Activated CD4-positive, alpha-beta memory T cell treated with anti-CD3 and anti-CD28 coated beads for 36 hours (primary cell): ENCODE measurements at regions not wholly inside any gene's neighbourhood (a gene's known extent, or its start where the extent isn't known, plus 50 kb on each side); places are given as distances from the start of the nearest gene placed in this dataset.

Experiments used
- CTCF ChIA-PET: fragments of 350-600 bp; sonication (Branson Sonifier 250); formaldehyde crosslinking; loops from one replicate; lab custom pipeline; 2021; ENCODE audit warnings: antibody characterized with exemption, inconsistent platforms; lab: Charles Lee
- POLR2A ChIA-PET: fragments of 350-600 bp; sonication (Branson Sonifier 250); formaldehyde crosslinking; loops from one replicate; lab custom pipeline; 2021; ENCODE audit warnings: antibody characterized with exemption; lab: Charles Lee
- DNase-seq: peaks from one replicate; pipeline ENCODE4 v3.0.0-alpha.2; 2020
- H3K27ac Mint-ChIP-seq: one replicate; pipeline ENCODE4 v1.8.0; 2021; ENCODE audit warnings: mixed read lengths
- H3K27me3 Mint-ChIP-seq: one replicate; pipeline ENCODE4 v1.8.0; 2021; ENCODE audit warnings: mixed read lengths
- H3K36me3 Mint-ChIP-seq: one replicate; pipeline ENCODE4 v1.8.0; 2021; ENCODE audit warnings: mixed read lengths
- H3K4me1 Mint-ChIP-seq: one replicate; pipeline ENCODE4 v1.8.0; 2021; ENCODE audit warnings: low read depth, mixed read lengths
- H3K4me3 Mint-ChIP-seq: one replicate; pipeline ENCODE4 v1.8.0; 2021; ENCODE audit warnings: mild to moderate bottlenecking, mixed read lengths
- H3K9me3 Mint-ChIP-seq: one replicate; pipeline ENCODE4 v1.8.0; 2021; ENCODE audit warnings: mixed read lengths
- intact Hi-C: fragments of 100-400 bp; cut with micrococcal nuclease; formaldehyde crosslinking; loops from one replicate; pipeline ENCODE4 v1.15.1; 2023

DNA sequence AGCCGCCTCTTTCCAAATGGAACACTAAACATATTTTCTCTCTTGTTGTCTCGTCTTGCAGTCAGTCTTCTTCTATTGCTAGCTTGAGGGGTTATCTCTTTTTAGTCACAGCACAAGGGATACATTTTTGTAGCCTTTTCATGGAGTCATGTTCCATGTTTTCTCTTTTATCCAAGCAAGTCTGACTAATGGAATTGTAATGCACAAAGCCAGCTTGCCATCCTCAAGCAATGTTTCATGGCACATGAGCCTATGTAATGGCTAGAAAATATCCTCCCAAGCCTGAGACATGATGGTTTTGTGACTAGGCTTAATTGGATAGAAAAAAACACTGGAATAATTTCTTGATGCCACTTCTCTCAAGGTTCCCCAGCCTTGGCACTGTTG, 414.6 kb upstream of the GOT2 start:
- DNase-seq: no peak
- H3K36me3 Mint-ChIP-seq: no peaks in the 10 kb centered on the region
- no peaks in the 10 kb centered on the region for H3K4me1 Mint-ChIP-seq
- POLR2A ChIA-PET: no interaction called here
- no peaks in the 10 kb centered on the region for H3K27me3 Mint-ChIP-seq
- no peak overlapping the region for H3K27ac Mint-ChIP-seq
- intact Hi-C loops: no loop called here
- no peak overlapping the region for H3K4me3 Mint-ChIP-seq
- CTCF ChIA-PET: no interaction called here
- H3K9me3 Mint-ChIP-seq: no peaks in the 10 kb centered on the region

- CTCF ChIA-PET: interaction anchor here (0.7 kb wide), 1 partner anchor 148 kb away, joined by 3 read pairs; no protein-coding TSS in a partner anchor
- no peaks in the 10 kb centered on the region for H3K27me3 Mint-ChIP-seq
- no peaks in the 10 kb centered on the region for H3K9me3 Mint-ChIP-seq
- no peak for DNase-seq
- no peak overlapping the region for H3K4me3 Mint-ChIP-seq
- POLR2A ChIA-PET: no interaction called here
- no peaks in the 10 kb centered on the region for H3K4me1 Mint-ChIP-seq
- H3K27ac Mint-ChIP-seq: no peak overlapping the region
- intact Hi-C loops: no loop called here
- H3K36me3 Mint-ChIP-seq: no peaks in the 10 kb centered on the region
Measured at GRCh38 chr16:59148056-59148768, 414.1 kb upstream of the GOT2 start.

- H3K27me3 Mint-ChIP-seq: no peaks in the 10 kb centered on the region
- no peaks in the 10 kb centered on the region for H3K36me3 Mint-ChIP-seq
- ChIA-PET POLR2A (no interaction called here), CTCF (no interaction called here)
- H3K9me3 Mint-ChIP-seq: peaks cover under 1% of the 10 kb centered on the region
- no peak overlapping the region for H3K4me3 Mint-ChIP-seq
- H3K27ac Mint-ChIP-seq: no peak overlapping the region
- no peaks in the 10 kb centered on the region for H3K4me1 Mint-ChIP-seq
- no peak for DNase-seq
- intact Hi-C loops: no loop called here
Measured at GRCh38 chr16:59146140-59146539, 412.0 kb upstream of the GOT2 start.

GRCh38 chr16:59144841-59145240, 410.7 kb upstream of the GOT2 start:
- Mint-ChIP-seq H3K4me3 (no peak overlapping the region), H3K36me3 (no peaks in the 10 kb centered on the region), H3K9me3 (peaks cover 11% of the 10 kb centered on the region), H3K27ac (no peak overlapping the region), H3K27me3 (no peaks in the 10 kb centered on the region), H3K4me1 (no peaks in the 10 kb centered on the region)
- POLR2A ChIA-PET: no interaction called here
- CTCF ChIA-PET: no interaction called here
- intact Hi-C loops: no loop called here
- no peak for DNase-seq

DNA sequence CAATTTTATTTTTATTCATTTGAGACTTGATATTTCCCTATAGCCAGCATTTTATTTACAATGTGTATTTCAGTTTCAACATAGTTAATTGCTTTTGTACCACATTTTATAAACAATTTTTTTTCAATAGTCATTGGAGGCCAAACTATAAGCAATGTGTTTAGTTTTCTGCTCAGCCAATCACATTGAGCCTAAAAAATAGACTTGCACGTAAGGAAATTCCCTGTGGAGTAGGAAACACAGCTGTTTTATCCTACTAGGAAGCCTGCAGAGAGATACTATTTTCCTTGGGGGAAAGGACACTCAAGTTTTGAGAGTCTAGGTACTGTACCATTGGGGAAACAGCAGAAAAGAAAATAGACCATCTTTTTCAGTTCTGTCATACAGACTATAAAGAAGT, 410.2 kb upstream of the GOT2 start:
- H3K36me3 Mint-ChIP-seq: no peaks in the 10 kb centered on the region
- no peak overlapping the region for H3K27ac Mint-ChIP-seq
- H3K9me3 Mint-ChIP-seq: peaks cover 11% of the 10 kb centered on the region
- intact Hi-C loops: no loop called here
- DNase-seq: no peak
- no peaks in the 10 kb centered on the region for H3K27me3 Mint-ChIP-seq
- POLR2A ChIA-PET: no interaction called here
- CTCF ChIA-PET: no interaction called here
- H3K4me1 Mint-ChIP-seq: no peaks in the 10 kb centered on the region
- no peak overlapping the region for H3K4me3 Mint-ChIP-seq

DNA sequence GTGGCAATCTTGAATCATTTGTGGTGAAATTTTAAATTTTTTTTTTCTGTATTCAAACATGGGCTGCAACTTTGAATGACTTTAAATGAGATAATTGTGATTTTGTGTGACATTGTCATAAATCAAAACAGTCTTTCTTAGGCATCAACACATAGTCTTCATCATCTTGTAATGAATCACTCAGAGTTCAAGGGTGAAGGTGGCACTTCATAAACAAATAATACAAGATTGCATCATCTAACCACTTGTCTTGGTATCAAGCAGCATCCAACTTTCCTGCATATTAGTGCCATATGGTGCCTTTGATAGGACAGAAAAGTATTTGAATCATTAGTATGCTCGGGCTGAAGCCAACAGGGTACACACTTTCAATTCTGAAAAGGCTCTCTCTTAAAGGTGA, 392.4 kb upstream of the GOT2 start:
- intact Hi-C loops: no loop called here
- DNase-seq: no peak
- Mint-ChIP-seq H3K9me3 (no peaks in the 10 kb centered on the region), H3K36me3 (no peaks in the 10 kb centered on the region), H3K27me3 (no peaks in the 10 kb centered on the region), H3K4me1 (no peaks in the 10 kb centered on the region), H3K4me3 (no peak overlapping the region), H3K27ac (no peak overlapping the region)
- ChIA-PET POLR2A (no interaction called here), CTCF (no interaction called here)

DNA sequence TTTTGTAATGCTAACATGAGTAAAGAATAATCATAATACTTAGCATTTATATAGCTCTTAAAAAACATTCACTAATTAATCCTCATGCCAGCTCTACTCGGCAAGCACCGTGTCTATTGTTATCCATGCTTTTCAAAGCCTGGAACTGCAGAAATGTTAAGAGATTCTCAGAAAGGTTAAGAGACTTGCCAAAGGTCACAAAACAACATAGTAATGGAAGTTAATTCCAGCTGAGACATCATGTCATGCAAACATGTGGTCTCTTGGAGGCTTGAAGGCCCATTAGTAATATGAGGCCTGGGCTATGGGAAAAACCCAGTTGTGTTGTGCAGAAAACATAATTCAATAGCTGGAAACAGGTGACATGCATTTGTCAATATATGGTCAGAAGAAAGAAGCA, 389.9 kb upstream of the GOT2 start:
- POLR2A ChIA-PET: no interaction called here
- no peaks in the 10 kb centered on the region for H3K4me1 Mint-ChIP-seq
- CTCF ChIA-PET: no interaction called here
- intact Hi-C loops: no loop called here
- H3K27me3 Mint-ChIP-seq: no peaks in the 10 kb centered on the region
- no peak for DNase-seq
- no peak overlapping the region for H3K27ac Mint-ChIP-seq
- no peaks in the 10 kb centered on the region for H3K9me3 Mint-ChIP-seq
- no peaks in the 10 kb centered on the region for H3K36me3 Mint-ChIP-seq
- H3K4me3 Mint-ChIP-seq: no peak overlapping the region

GRCh38 chr16:59123479-59123878, 389.4 kb upstream of the GOT2 start:
- ChIA-PET POLR2A (no interaction called here), CTCF (no interaction called here)
- no peaks in the 10 kb centered on the region for H3K36me3 Mint-ChIP-seq
- no peaks in the 10 kb centered on the region for H3K4me1 Mint-ChIP-seq
- DNase-seq: no peak
- intact Hi-C loops: no loop called here
- H3K27me3 Mint-ChIP-seq: no peaks in the 10 kb centered on the region
- H3K27ac Mint-ChIP-seq: no peak overlapping the region
- no peaks in the 10 kb centered on the region for H3K9me3 Mint-ChIP-seq
- H3K4me3 Mint-ChIP-seq: no peak overlapping the region

GRCh38 chr16:59122262-59122537, 388.1 kb upstream of the GOT2 start:
- Mint-ChIP-seq H3K4me3 (no peak overlapping the region), H3K4me1 (no peaks in the 10 kb centered on the region), H3K36me3 (no peaks in the 10 kb centered on the region), H3K9me3 (no peaks in the 10 kb centered on the region), H3K27ac (no peak overlapping the region), H3K27me3 (no peaks in the 10 kb centered on the region)
- CTCF ChIA-PET: no interaction called here
- DNase-seq: no peak
- intact Hi-C loops: no loop called here
- POLR2A ChIA-PET: no interaction called here

GRCh38 chr16:59121411-59122261, 387.5 kb upstream of the GOT2 start:
- Mint-ChIP-seq H3K4me3 (no peak overlapping the region), H3K36me3 (no peaks in the 10 kb centered on the region), H3K9me3 (no peaks in the 10 kb centered on the region), H3K27ac (no peak overlapping the region), H3K4me1 (no peaks in the 10 kb centered on the region), H3K27me3 (no peaks in the 10 kb centered on the region)
- no peak for DNase-seq
- intact Hi-C loops: no loop called here
- ChIA-PET POLR2A (no interaction called here), CTCF (no interaction called here)

- Mint-ChIP-seq H3K27me3 (no peaks in the 10 kb centered on the region), H3K4me1 (no peaks in the 10 kb centered on the region), H3K9me3 (no peaks in the 10 kb centered on the region), H3K27ac (no peak overlapping the region), H3K36me3 (no peaks in the 10 kb centered on the region), H3K4me3 (no peak overlapping the region)
- DNase-seq: no peak
- ChIA-PET POLR2A (no interaction called here), CTCF (no interaction called here)
- intact Hi-C loops: no loop called here
Measured at GRCh38 chr16:59116744-59117143, 382.6 kb upstream of the GOT2 start.

DNA sequence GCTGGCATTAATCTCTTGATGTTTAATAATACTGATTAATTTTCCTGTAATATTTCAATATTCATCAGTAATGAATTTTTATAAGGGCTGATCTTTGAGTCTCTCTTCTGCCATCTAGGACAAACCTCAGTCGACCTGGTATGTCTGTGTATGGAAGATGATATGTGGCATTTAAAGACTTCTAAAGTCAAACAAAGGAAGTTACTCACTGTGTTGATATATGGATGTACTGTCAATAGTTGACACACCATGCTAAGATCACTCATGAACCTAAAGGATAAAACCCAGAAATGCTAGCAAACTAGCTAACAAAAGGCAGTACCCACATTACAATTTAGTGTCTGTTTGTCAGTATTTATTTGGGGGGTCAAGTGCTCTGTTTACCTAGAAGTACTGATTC, 380.7 kb upstream of the GOT2 start:
- DNase-seq: no peak
- Mint-ChIP-seq H3K4me1 (no peaks in the 10 kb centered on the region), H3K27me3 (no peaks in the 10 kb centered on the region), H3K27ac (no peak overlapping the region), H3K9me3 (no peaks in the 10 kb centered on the region), H3K36me3 (no peaks in the 10 kb centered on the region), H3K4me3 (no peak overlapping the region)
- CTCF ChIA-PET: no interaction called here
- POLR2A ChIA-PET: no interaction called here
- intact Hi-C loops: no loop called here
